ENCODE measurements at regions not wholly inside any gene's neighbourhood (a gene's known extent, or its start where the extent isn't known, plus 50 kb on each side); places are given as distances from the start of the nearest gene placed in this dataset.

- no peak for DNase-seq (ENCODE audit: low spot score)
Measured at GRCh38 chr11:28736256-28736655, 628.1 kb downstream of the METTL15 start.

- DNase-seq (ENCODE audit: low spot score), result no peak
Measured at GRCh38 chr11:28735511-28735910, 627.3 kb downstream of the METTL15 start.

GRCh38 chr11:28730889-28731288 lies 622.7 kb downstream of the METTL15 start:
- DNase-seq (ENCODE audit: low spot score), result no peak

- DNase-seq (ENCODE audit: low spot score), result no peak
Measured at GRCh38 chr11:28730336-28730735, 622.1 kb downstream of the METTL15 start.

GRCh38 chr11:28729339-28729738 lies 621.2 kb downstream of the METTL15 start:
- no peak for DNase-seq (ENCODE audit: low spot score)

- no peak for DNase-seq (ENCODE audit: low spot score)
Measured at GRCh38 chr11:28728666-28729065, 620.5 kb downstream of the METTL15 start.

- DNase-seq (ENCODE audit: low spot score), result no peak
Measured at GRCh38 chr11:28727254-28727653, 619.1 kb downstream of the METTL15 start.

GRCh38 chr11:28726432-28726831 lies 618.2 kb downstream of the METTL15 start:
- DNase-seq (ENCODE audit: low spot score), result no peak

GRCh38 chr11:28715726-28716125 lies 607.5 kb downstream of the METTL15 start:
- no peak for DNase-seq (ENCODE audit: low spot score)

- DNase-seq (ENCODE audit: low spot score), result no peak
Measured at GRCh38 chr11:28713850-28714249, 605.7 kb downstream of the METTL15 start.

GRCh38 chr11:28708075-28708474 lies 599.9 kb downstream of the METTL15 start:
- no peak for DNase-seq (ENCODE audit: low spot score)

GRCh38 chr11:28704801-28705200 lies 596.6 kb downstream of the METTL15 start:
- DNase-seq (ENCODE audit: low spot score), result no peak

- DNase-seq (ENCODE audit: low spot score), result no peak
Measured at GRCh38 chr11:28703371-28703770, 595.2 kb downstream of the METTL15 start.

- no peak for DNase-seq (ENCODE audit: low spot score)
Measured at GRCh38 chr11:28702871-28703270, 594.7 kb downstream of the METTL15 start.

GRCh38 chr11:28702450-28702790 lies 594.2 kb downstream of the METTL15 start:
- no peak for DNase-seq (ENCODE audit: low spot score)

GRCh38 chr11:28701760-28702449 lies 593.7 kb downstream of the METTL15 start:
- DNase-seq (ENCODE audit: low spot score), result no peak

- no peak for DNase-seq (ENCODE audit: low spot score)
Measured at GRCh38 chr11:28699701-28700100, 591.5 kb downstream of the METTL15 start.

- DNase-seq (ENCODE audit: low spot score), result peak; percentile 27
Measured at GRCh38 chr11:28697920-28698827, 590.0 kb downstream of the METTL15 start.

- DNase-seq (ENCODE audit: low spot score), result no peak
Measured at GRCh38 chr11:28696591-28696990, 588.4 kb downstream of the METTL15 start.

- no peak for DNase-seq (ENCODE audit: low spot score)
Measured at GRCh38 chr11:28690746-28691145, 582.6 kb downstream of the METTL15 start.

- DNase-seq (ENCODE audit: low spot score), result no peak
Measured at GRCh38 chr11:28684011-28684586, 575.9 kb downstream of the METTL15 start.

GRCh38 chr11:28679795-28680468 lies 571.7 kb downstream of the METTL15 start:
- no peak for DNase-seq (ENCODE audit: low spot score)

GRCh38 chr11:28677721-28678120 lies 569.5 kb downstream of the METTL15 start:
- no peak for DNase-seq (ENCODE audit: low spot score)
